Endothelial cell of umbilical vein (primary cell): ENCODE measurements at regions not wholly inside any gene's neighbourhood (a gene's known extent, or its start where the extent isn't known, plus 50 kb on each side); places are given as distances from the start of the nearest gene placed in this dataset.

Source experiments
- BruUV-seq: library from RNA; stranded (reverse); fragments of 400-500 nt; replicated peaks from 2 replicates; lab custom pipeline; 2021; lab: Mats Ljungman, UMichigan
- CTCF ChIA-PET: fragments of 300-600, 350-600 bp; sonication (Branson Sonifier 250); formaldehyde crosslinking; loops from one replicate; lab custom pipeline; 2021; ENCODE audit warnings: antibody characterized with exemption, inconsistent platforms; lab: Charles Lee
- POLR2A ChIA-PET: fragments of 300-600, 350-600 bp; sonication (Branson Sonifier 250); formaldehyde crosslinking; loops from one replicate; lab custom pipeline; 2021; ENCODE audit warnings: antibody characterized with exemption, inconsistent platforms; lab: Charles Lee
- DNase-seq: peaks from one replicate; pipeline ENCODE4 v3.0.0-alpha.2; 2011; ENCODE audit warnings: low read depth, low spot score
- FAIRE-seq: peaks from 2 replicates; lab custom pipeline; 2011; peaks lifted over from hg19 to GRCh38; lab: Jason Lieb, UNC
- H2AFZ ChIP-seq: 2 replicates; pipeline ENCODE4 v1.6.0; 2012; ENCODE audit warnings: low read depth, low read length, control low read depth, inconsistent platforms
- H3K27ac ChIP-seq: 2 replicates; pipeline ENCODE4 v1.5.1; 2011; ENCODE audit warnings: low read depth, mild to moderate bottlenecking, control low read depth, low read length, moderate library complexity; ENCODE audit not compliant: insufficient read depth
- H3K27me3 ChIP-seq, 2 experiments: 2 replicates each; pipeline versions ENCODE4 v1.6.0 to v1.6.1; 2011; ENCODE audit warnings: low read length in 2 of 2, mixed read lengths in 1 of 2; ENCODE audit not compliant: control insufficient read depth in 2 of 2, insufficient read depth in 2 of 2
- H3K36me3 ChIP-seq, 2 experiments: 2 replicates in 1 of 2; 3 replicates in 1 of 2; pipeline ENCODE4 v1.5.1; 2011; ENCODE audit warnings: low read length in 2 of 2, mild to moderate bottlenecking in 1 of 2, moderate library complexity in 1 of 2; ENCODE audit not compliant: control insufficient read depth in 2 of 2, insufficient read depth in 2 of 2; ENCODE audit errors: extremely low read depth in 1 of 2
- H3K4me1 ChIP-seq: 3 replicates; pipeline ENCODE4 v1.5.1; 2011; ENCODE audit warnings: mild to moderate bottlenecking, low read length; ENCODE audit not compliant: control insufficient read depth, insufficient read depth; ENCODE audit errors: extremely low read depth
- H3K4me2 ChIP-seq: 2 replicates; pipeline ENCODE4 v1.6.1; 2011; ENCODE audit warnings: low read length, control low read depth, mixed read lengths; ENCODE audit not compliant: insufficient read depth
- H3K4me3 ChIP-seq, 3 experiments: fragments of 200-600 bp in 1 of 3; sonication (generic), shearing (Covaris generic) in 1 of 3; replicated peaks in 1 of 3; 2 replicates each; pipeline ENCODE4 v1.5.1; 2011 to 2016; ENCODE audit warnings: control low read depth in 3 of 3, low read length in 3 of 3, mild to moderate bottlenecking in 2 of 3, inconsistent platforms in 1 of 3, low read depth in 1 of 3, moderate library complexity in 1 of 3; ENCODE audit not compliant: insufficient read depth in 1 of 3
- H3K79me2 ChIP-seq: 2 replicates; pipeline ENCODE4 v1.6.0; 2012; ENCODE audit warnings: low read length, inconsistent platforms; ENCODE audit not compliant: control insufficient read depth, insufficient read depth
- H3K9ac ChIP-seq: replicated peaks from 2 replicates; pipeline ENCODE3; 2011; ENCODE audit warnings: low read length, control low read depth; ENCODE audit not compliant: insufficient read depth; ENCODE audit errors: extremely low read depth
- H3K9me1 ChIP-seq: replicated peaks from 3 replicates; pipeline ENCODE4 v1.6.0; 2011; ENCODE audit warnings: mild to moderate bottlenecking, low read length; ENCODE audit not compliant: control insufficient read depth, insufficient read depth; ENCODE audit errors: extremely low read depth
- H3K9me3 ChIP-seq: replicated peaks from 2 replicates; pipeline ENCODE4 v1.5.1; 2012; ENCODE audit warnings: low read length, inconsistent platforms; ENCODE audit not compliant: control insufficient read depth, insufficient read depth
- H4K20me1 ChIP-seq: replicated peaks from 2 replicates; pipeline ENCODE3; 2011; ENCODE audit warnings: mild to moderate bottlenecking, low read length; ENCODE audit not compliant: control insufficient read depth, insufficient read depth; ENCODE audit errors: extremely low read depth
- CTCF ChIP-seq, 2 donors: IDR thresholded peaks; 1 replicate in 1 of 2; 2 replicates in 1 of 2; pipeline ENCODE4 v1.5.1; 2011; ENCODE audit warnings: low read length in 2 of 2, mild to moderate bottlenecking in 2 of 2, moderate library complexity in 2 of 2, control low read depth in 1 of 2, inconsistent platforms in 1 of 2, low read depth in 1 of 2; ENCODE audit not compliant: insufficient read depth in 1 of 2; ENCODE audit errors: extremely low read depth in 1 of 2
- FOS ChIP-seq: IDR thresholded peaks from 2 replicates; pipeline ENCODE4 v1.6.1; 2011; ENCODE audit warnings: mild to moderate bottlenecking, low read length, moderate library complexity, borderline replicate concordance; ENCODE audit not compliant: insufficient read depth
- GATA2 ChIP-seq: IDR thresholded peaks from 2 replicates; pipeline ENCODE4 v1.7.0; 2011; ENCODE audit warnings: low read depth, mild to moderate bottlenecking, moderate library complexity, mixed read lengths, low read length; ENCODE audit not compliant: insufficient read length, insufficient read depth
- JUN ChIP-seq: IDR thresholded peaks from 2 replicates; pipeline ENCODE4 v1.6.1; 2011; ENCODE audit warnings: borderline replicate concordance, low read depth; ENCODE audit not compliant: insufficient read length, insufficient read depth
- MAX ChIP-seq: IDR thresholded peaks from 2 replicates; pipeline ENCODE4 v1.6.1; 2011; ENCODE audit not compliant: insufficient read depth, insufficient read length
- POLR2A ChIP-seq: IDR thresholded peaks from 2 replicates; pipeline ENCODE4 v1.6.1; 2012; ENCODE audit warnings: low read depth, mild to moderate bottlenecking, control low read depth, low read length
- POLR2AphosphoS5 ChIP-seq: IDR thresholded peaks from 2 replicates; pipeline ENCODE4 v1.6.1; 2012; ENCODE audit warnings: low read depth, mild to moderate bottlenecking, control low read depth, low read length, moderate library complexity; ENCODE audit not compliant: insufficient read depth
- dilution Hi-C: fragments of 300-500 bp; cut with MboI; formaldehyde crosslinking; loops from one replicate; pipeline ENCODE4 v1.15.0; 2019; ENCODE audit warnings: low sequenced_read_pairs; ENCODE audit not compliant: extremely low pct_ligation_motif_present
- intact Hi-C: fragments of 100-400 bp; cut with micrococcal nuclease; formaldehyde crosslinking; loops from one replicate; pipeline ENCODE4 v1.10.0; 2022

- Histone ChIP-seq H3K79me2 (no peaks in the 10 kb centered on the region), H3K27me3 (no peaks in the 10 kb centered on the region), H2AFZ (no peak overlapping the region), H3K36me3 (no peaks in the 10 kb centered on the region), H3K4me1 (no peaks in the 10 kb centered on the region), H3K9me3 (no peaks in the 10 kb centered on the region), H4K20me1 (no peaks in the 10 kb centered on the region), H3K9me1 (no peaks in the 10 kb centered on the region), H3K4me3 (no peak overlapping the region), H3K9ac (no peak overlapping the region), H3K27ac (no peak overlapping the region), H3K4me2 (no peak overlapping the region)
- POLR2A ChIA-PET, result no interaction called here
- intact Hi-C loops (no loop called here), dilution Hi-C loops (no loop called here)
- no TSS peak for BruUV-seq
- CTCF ChIA-PET, result no interaction called here
- DNase-seq (no peak), FAIRE-seq (no peak)
- TF ChIP-seq MAX (no peak), FOS (no peak), POLR2AphosphoS5 (no peak), POLR2A (no peak), GATA2 (no peak), CTCF (IDR thresholded peaks at IDR 0.05; ENCODE audit: extremely low read depth in 1 of 2, insufficient read depth in 1 of 2, low read depth in 1 of 2, low read length in 2 of 2) (no peak), JUN (no peak)
Measured at GRCh38 chr1:229003233-229004031, 267.5 kb upstream of the RAB4A start.
